ENCODE measurements at regions not wholly inside any gene's neighbourhood (a gene's known extent, or its start where the extent isn't known, plus 50 kb on each side); places are given as distances from the start of the nearest gene placed in this dataset.

DNA sequence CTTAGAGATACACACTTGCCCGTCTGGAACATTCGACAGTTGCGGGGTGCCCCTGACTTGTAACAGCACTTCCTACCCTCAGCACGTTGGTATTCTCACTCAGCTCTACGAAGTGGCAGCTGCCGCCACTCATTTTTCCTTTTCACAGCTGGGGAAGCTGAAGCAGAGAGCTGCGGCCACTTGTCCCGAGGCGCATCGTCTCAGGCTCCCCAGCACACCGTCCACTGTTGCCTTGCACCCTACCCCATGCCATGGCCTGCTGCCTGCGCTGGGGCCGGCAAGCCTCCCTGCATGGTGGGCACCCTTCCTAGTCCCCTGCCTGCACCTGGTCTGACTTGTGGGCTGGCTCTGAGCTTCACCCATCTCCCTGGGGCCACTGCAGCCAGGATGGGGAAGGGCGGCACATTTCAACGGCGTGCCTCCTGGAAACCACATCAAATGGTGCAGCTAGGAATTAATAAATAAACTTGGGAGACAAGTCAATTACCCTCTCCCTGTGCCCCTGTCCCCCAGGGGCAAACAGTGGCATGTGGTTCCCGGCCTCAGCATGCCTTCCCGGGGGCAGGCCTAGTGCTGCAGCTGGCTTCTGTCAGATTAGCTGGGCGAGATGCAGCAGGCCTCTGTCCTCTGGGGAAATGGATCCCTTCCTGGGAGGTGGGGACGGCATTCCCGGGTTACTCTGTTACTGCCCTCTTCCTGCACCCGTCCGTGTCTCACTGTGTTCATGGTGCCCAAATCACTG is 64.7 kb upstream of the HAAO start:
- TF ChIP-seq, protein P1, sequence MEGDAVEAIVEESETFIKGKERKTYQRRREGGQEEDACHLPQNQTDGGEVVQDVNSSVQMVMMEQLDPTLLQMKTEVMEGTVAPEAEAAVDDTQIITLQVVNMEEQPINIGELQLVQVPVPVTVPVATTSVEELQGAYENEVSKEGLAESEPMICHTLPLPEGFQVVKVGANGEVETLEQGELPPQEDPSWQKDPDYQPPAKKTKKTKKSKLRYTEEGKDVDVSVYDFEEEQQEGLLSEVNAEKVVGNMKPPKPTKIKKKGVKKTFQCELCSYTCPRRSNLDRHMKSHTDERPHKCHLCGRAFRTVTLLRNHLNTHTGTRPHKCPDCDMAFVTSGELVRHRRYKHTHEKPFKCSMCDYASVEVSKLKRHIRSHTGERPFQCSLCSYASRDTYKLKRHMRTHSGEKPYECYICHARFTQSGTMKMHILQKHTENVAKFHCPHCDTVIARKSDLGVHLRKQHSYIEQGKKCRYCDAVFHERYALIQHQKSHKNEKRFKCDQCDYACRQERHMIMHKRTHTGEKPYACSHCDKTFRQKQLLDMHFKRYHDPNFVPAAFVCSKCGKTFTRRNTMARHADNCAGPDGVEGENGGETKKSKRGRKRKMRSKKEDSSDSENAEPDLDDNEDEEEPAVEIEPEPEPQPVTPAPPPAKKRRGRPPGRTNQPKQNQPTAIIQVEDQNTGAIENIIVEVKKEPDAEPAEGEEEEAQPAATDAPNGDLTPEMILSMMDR (IDR thresholded peaks at IDR 0.05; ENCODE audit: extremely low read depth in 1 of 2, insufficient read depth in 1 of 2, low read depth in 1 of 2, low read length in 2 of 2), result no peak
- no peak for TF ChIP-seq MYC (IDR thresholded peaks at IDR 0.05; ENCODE audit: low read depth, low read length)
- TF ChIP-seq, protein P2, sequence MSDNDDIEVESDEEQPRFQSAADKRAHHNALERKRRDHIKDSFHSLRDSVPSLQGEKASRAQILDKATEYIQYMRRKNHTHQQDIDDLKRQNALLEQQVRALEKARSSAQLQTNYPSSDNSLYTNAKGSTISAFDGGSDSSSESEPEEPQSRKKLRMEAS (IDR thresholded peaks at IDR 0.05; ENCODE audit: insufficient read depth, insufficient read length), result no peak
- no peak for TF ChIP-seq FOS (IDR thresholded peaks at IDR 0.05; ENCODE audit: borderline replicate concordance, insufficient read depth, low read length)
- no peak for TF ChIP-seq POLR2A (IDR thresholded peaks at IDR 0.05; ENCODE audit: low read depth, low read length)
- no peak for TF ChIP-seq EZH2 (IDR thresholded peaks at IDR 0.05; ENCODE audit: borderline replicate concordance, low read depth, low read length, severe bottlenecking)
- no peak for TF ChIP-seq POLR2AphosphoS5 (IDR thresholded peaks at IDR 0.05; ENCODE audit: insufficient read depth, low read depth, low read length)
- no peak for TF ChIP-seq GATA2 (IDR thresholded peaks at IDR 0.05; ENCODE audit: insufficient read depth, insufficient read length, low read depth, low read length)

Data from endothelial cell of umbilical vein (primary cell).